Hepatic stellate cell (primary cell): ENCODE measurements at regions not wholly inside any gene's neighbourhood (a gene's known extent, or its start where the extent isn't known, plus 50 kb on each side); places are given as distances from the start of the nearest gene placed in this dataset.

Source experiments
- DNase-seq: peaks from one replicate; pipeline ENCODE4 v3.0.0; 2011; ENCODE audit warnings: low spot score

DNA sequence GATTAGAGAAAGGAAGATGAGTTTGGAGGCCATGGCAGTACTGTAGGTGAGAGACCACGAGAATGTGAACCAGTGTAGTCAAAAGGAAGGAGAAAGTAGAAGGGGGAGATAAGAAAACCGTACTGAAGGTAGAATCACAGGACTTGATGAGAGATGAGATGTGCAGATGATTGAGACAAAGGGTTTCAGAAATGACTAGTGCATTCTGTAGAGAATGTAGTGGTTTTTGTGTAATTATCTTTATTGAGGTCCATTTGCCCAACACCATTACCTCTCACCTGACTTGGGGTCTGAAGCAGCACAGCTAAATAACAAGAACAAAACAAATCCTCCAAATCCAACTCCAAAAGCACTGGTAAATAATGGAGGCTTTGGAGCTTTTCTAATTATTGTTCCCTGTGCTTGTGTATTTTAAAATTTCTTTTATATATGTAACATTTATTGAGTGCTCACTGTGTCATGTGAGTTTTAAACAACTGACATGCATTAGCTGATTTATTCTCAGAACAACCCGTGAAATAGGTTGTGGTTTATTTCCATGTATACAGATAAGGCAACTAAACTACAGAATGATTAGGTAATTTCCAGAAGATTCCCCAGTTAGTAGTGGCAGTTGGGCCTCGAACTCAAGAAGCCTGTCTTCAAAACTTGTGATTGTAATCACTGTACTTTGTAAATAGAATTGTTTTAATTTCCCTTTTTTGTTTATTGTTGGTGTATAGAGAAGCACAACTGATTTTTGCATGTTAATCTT is 390.0 kb downstream of the AEBP2 start:
- DNase-seq, result no peak

DNA sequence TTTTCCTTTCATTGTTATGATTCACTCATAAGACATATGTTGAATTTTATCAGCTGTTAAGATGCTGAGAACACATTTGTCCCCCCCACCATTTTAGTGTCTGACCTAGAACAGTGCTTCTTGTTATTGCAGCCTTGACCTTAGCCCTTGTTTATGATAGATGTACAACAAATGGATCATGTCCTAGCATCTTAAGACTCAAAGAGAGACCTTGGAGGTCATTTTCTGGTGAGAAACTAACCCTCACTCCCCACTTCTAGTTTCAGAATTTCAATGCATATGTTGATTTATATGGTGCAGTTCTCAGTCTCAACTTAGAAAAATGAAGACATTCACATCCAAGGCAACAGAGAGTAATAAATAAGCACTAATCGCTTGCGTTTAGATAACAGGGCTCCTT is 391.2 kb downstream of the AEBP2 start:
- DNase-seq, result no peak

GRCh38 chr12:19833775-19834501 is 394.6 kb downstream of the AEBP2 start:
- no peak for DNase-seq

GRCh38 chr12:19834592-19834991 is 395.3 kb downstream of the AEBP2 start:
- no peak for DNase-seq

- no peak for DNase-seq
These were observed 396.8 kb downstream of the AEBP2 start for GRCh38 chr12:19836056-19836455.

DNA sequence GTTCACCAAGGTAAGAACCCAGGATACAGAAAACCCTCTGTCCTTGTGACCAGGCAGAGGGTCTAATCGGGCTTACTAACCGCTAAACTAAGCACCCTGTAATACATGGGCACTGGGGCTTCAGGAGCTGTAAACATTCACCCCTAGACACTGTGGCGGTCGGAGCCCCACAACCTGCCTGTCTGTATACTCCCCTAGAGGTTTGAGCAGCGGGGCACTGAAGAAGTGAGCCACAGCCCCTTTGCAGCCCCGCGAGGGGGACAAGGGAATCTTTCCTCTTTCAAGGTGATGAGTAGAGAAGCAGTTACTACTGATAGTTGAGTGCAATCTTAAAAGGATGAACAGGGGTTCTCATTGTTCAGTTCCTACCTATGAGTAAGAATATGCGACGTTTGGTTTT is 397.2 kb downstream of the AEBP2 start:
- DNase-seq, result no peak

DNA sequence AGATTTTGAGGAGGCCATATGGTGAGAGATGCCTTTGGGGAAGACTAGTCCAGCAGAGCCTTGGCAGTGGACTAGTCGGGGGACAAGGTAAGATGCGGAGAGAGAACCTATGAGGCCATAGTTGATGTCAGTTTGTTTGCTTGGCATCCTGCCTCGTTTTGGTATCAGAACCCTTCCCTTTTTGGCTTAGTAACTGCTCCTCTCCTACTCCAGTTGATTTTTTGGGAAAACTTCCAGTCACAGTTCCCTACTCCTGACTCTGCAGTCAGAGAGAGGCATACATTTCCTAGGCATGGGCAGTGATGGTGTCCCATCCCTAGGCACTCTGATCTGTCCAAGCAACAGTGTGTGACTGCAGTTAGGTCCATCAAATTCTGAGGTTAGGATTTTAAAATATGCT is 398.3 kb downstream of the AEBP2 start:
- no peak for DNase-seq

DNA sequence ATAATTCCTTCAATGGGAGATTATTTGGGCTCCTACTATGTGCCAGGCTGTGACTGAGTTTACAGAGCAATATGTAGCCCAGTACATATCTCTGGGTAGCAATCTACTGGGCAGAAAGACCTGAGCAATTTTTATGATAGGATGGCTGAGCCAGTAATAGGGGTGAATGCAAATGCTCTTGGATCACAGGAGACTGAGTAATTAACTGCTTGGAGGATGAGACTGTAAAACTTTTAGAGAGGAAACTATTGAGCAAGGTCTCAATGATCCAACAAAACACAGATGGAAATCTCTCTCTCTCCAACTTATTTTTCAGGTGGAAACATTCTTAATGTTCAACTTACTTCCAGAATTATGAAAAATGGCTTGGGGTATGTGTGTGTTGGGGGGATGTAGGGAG is 402.2 kb downstream of the AEBP2 start:
- DNase-seq, result no peak

GRCh38 chr12:19842116-19842515 is 402.8 kb downstream of the AEBP2 start:
- no peak for DNase-seq

DNA sequence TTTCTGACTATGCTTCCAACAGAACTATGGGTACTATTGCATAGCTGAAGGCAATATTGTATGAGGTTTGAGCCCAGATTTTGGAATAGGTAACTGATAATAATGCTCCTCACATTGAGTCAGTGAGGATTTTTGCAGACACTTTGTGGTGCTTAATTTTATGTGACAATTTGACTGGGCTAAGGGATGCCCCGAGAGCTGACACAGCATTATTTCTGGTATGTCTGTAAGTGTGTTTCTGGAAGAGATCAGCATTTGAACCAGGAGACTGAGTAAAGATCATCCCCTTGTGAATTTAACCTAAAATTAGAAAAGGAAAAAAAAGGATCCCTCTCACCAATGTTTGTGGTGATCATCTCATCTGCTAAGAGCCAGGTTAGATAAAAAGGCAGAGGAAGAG is 404.9 kb downstream of the AEBP2 start:
- DNase-seq, result no peak

DNA sequence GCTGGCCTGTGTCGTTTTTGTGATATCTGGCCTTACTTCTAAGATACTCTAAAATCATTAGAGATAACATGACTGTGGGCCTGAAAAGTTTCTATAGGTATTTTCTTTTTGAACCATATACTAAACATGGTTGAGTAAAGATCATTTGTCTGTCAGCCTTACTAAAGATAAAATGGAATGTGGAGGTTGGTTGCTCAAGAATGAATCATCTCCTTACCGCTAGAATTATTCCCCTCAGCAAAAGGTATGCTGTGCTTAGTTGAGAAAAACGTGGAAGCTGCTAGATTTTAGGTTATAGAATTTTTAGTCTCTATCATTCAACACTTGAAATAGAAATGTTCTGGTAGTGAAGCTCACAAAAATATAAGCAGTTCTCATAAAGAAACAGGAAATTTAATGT is 407.3 kb downstream of the AEBP2 start:
- no peak for DNase-seq

- DNase-seq, result no peak
These were observed 408.2 kb downstream of the AEBP2 start for GRCh38 chr12:19847294-19848059.

DNA sequence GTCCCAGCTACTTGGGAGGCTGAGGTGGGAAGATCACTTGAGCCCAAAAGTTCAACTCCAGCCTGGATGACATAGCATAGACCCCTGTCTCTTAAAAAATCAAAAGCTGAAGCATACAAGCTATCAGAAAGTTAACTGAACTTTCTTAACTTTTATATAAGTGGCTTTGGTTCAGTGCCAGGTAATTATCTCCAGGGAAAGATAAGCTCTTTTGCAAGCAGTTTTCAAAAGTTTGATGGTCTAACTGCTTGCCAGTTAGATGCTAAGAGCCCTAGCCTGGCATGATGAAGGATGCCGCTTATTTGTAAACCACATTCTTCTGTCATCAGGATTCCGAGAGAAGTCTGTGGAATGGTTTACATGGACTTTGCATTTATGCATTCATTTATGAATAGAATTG is 409.1 kb downstream of the AEBP2 start:
- no peak for DNase-seq

DNA sequence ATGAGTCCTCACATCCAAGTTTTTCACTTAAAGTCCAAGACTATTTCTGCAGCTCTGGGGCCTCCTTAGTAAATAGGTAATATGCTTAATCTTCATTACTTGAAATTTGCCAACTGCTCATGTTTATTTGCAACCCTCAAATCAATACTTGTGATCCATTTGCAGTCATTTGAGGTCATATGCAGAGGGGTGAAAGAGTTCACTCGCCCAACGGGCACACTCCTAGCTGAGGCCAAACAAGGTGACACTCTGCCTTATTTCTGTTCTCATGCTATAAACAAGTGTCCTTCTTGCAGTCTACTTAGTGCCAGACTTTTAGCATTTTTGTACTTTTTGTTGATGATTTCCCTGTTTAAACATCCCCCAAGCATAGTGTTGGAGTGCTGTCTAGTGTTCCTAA is 409.9 kb downstream of the AEBP2 start:
- no peak for DNase-seq

DNA sequence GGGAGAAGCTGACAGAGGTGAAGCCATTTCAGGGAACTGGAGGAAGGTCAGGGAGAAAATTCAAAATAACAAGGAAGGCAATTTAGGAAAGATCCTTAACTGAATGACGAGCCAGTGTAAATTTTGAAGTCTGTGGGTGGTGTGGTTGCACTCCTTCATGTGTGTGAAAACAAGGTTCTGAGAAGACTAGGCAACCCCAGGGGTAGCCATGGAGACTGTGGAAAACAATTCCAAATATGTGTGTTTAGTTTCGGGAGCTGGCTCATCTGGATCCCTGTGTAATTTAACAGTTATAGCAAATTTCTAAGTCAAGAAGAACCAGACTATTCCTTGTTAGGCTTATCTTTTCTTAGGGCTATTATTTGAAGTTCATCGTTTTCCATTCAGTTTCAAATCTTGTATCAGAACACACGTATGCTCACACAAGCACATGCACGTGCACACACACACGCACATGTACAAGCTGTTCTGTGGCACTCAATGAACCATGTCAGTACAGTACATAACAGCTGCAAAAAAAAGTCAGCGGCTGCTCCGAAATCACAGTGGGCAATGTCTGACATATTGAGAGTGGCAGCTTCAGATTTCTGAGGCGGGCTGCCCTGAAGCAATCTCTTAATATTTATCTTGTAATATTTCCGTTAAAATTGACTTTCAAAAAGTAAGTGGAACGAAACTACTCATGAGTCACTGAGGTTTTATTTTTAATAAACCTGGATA is 411.2 kb downstream of the AEBP2 start:
- DNase-seq, result no peak

GRCh38 chr12:19852100-19852855 is 413.0 kb downstream of the AEBP2 start:
- no peak for DNase-seq

DNA sequence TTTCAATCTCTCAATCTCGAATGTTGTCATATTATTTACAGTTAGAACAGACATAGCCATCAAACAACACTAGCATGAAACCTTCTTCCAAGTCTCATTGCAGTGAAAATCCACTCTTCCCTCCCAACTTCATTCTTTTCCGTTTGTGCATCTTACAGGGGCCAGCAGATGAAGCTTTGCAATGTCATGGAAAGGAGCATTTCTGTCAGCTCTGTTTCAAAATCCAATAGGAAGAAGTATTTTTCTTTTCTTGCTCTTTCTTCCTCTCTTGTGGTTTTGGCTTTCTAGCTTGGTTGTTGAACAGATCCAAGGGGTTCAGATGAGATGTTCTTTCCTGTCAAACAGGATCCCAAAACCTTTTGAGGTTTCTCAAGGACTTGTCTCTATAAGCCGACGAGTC is 416.6 kb downstream of the AEBP2 start:
- no peak for DNase-seq

DNA sequence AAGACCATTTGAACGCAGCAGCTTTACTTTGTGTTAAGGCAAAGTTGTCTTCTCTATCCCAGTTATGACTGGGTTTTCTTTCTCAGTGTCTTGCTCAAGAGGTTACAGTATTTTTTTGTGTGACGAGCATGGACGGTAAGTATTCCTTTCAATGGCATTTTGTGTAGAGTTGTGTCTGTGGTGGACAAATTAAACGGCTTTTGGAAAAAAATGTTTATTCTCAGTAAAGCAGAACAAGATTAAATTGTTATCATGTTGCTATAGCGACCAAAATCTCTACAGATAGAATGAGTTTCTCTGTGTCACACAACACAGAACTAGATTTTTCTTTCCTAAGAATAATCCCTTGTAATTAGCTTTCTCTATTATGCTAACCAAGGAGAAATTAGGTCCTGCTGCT is 417.1 kb downstream of the AEBP2 start:
- peak; percentile 21 for DNase-seq

DNA sequence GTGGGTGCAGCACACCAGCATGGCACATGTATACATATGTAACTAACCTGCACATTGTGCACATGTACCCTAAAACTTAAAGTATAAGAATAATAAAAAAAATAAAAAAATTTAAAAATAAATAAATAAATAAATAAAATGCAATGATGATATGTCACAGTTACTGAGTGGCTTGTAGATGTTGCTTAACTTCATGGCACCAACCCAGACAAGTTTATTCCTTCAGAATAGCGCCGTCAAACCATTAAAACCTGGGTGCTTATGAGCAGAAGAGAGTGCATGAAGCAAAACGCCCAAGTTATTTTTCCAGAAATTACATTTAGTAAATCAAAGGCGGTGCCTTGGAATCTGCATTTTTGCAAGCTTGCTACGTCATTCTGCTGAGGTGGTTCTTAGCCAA is 417.9 kb downstream of the AEBP2 start:
- no peak for DNase-seq

DNA sequence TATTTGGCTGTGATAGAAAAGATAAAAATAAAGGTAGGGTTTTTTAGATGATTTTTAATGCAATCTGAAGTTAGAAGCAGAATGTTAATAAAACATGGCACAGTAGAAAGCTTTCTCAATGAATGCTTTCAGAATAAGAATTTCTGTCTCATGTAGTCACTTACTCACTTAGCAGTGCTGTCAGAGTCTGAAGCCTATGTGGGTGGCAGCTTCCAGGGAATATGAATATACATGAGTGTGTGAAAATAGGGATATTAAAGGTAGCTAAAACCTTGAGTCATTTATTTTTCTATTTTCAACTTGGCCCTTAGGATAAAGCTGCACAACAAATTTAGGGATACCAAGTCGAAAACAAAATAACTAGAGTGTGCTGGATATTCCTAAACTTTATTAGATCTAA is 427.9 kb downstream of the AEBP2 start:
- DNase-seq, result no peak

DNA sequence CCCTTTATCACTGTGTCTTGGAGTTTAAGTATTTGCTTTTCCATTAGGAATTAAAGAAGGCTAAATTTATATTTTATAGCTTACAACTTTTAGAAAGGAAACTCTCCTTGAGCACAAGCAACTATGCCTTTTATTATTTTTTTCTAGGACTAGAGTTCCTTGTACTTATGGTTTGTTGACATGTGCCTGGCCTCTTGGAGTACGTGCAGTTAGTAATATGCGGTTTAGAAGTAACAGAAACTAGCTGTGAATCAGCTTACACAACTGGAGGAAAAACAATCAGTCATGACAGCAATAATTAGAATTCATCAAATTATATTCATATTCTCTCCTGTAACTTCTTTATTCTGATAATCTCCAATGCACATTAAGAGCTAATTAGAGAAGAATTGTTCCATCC is 428.7 kb downstream of the AEBP2 start:
- DNase-seq, result no peak

- no peak for DNase-seq
These were observed 430.1 kb downstream of the AEBP2 start for GRCh38 chr12:19869413-19869812.
